Coronary artery (tissue), 2 donors: ENCODE measurements at regions not wholly inside any gene's neighbourhood (a gene's known extent, or its start where the extent isn't known, plus 50 kb on each side); places are given as distances from the start of the nearest gene placed in this dataset.
A peak's percentile ranks its signal among the peaks of the same experiment; 100 is the strongest.
"Not testable (repeated sequence)": the region's sequence is repeated elsewhere in the genome, so short reads cannot be mapped to it uniquely, and the experiment has no call there.

Experiments
- DNase-seq: peaks from one replicate; pipeline ENCODE4 v3.0.0-alpha.2; 2017; ENCODE audit warnings: low spot score
- H3K27ac ChIP-seq, 2 donors: fragments of 200-600 bp; sonication (generic); one replicate each; pipeline ENCODE4 v1.5.1; 2016 to 2019
- H3K4me3 ChIP-seq: fragments of 200-600 bp; sonication (generic); 2 replicates; pipeline ENCODE4 v1.5.1; 2016; ENCODE audit warnings: mild to moderate bottlenecking, moderate library complexity
- TF ChIP-seq, protein P1 (sequence below): fragments of 200-600 bp; sonication (generic); IDR thresholded peaks from one replicate; pipeline ENCODE4 v1.5.1; 2019; ENCODE audit warnings: antibody characterized with exemption

DNA sequence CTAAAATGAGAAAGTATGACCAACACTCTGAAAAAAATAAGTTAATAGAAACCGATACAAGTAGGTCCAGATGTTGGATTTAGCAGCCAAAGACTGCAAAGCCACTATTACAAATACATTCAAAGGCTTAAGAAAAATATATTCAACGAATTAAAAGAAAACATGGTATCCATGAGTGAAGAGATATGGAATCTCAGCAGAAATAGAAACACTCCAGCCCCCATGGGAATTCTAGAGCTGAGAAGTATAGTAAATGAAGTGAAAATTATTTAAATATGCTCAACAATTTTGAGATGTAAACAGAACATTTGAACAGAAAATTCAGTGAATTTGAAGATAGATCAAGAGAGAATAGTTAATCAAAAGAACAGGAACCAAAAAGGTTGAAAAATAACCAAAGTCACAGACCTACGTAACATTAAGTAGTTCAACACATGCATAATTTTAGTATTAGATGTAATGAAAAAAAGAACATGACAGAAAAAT is 72.0 kb upstream of the WIPF3 start:
- Histone ChIP-seq H3K27ac (no peak overlapping the region), H3K4me3 (no peak overlapping the region)
- TF ChIP-seq, protein P1, sequence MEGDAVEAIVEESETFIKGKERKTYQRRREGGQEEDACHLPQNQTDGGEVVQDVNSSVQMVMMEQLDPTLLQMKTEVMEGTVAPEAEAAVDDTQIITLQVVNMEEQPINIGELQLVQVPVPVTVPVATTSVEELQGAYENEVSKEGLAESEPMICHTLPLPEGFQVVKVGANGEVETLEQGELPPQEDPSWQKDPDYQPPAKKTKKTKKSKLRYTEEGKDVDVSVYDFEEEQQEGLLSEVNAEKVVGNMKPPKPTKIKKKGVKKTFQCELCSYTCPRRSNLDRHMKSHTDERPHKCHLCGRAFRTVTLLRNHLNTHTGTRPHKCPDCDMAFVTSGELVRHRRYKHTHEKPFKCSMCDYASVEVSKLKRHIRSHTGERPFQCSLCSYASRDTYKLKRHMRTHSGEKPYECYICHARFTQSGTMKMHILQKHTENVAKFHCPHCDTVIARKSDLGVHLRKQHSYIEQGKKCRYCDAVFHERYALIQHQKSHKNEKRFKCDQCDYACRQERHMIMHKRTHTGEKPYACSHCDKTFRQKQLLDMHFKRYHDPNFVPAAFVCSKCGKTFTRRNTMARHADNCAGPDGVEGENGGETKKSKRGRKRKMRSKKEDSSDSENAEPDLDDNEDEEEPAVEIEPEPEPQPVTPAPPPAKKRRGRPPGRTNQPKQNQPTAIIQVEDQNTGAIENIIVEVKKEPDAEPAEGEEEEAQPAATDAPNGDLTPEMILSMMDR: no peak
- no peak for DNase-seq

DNA sequence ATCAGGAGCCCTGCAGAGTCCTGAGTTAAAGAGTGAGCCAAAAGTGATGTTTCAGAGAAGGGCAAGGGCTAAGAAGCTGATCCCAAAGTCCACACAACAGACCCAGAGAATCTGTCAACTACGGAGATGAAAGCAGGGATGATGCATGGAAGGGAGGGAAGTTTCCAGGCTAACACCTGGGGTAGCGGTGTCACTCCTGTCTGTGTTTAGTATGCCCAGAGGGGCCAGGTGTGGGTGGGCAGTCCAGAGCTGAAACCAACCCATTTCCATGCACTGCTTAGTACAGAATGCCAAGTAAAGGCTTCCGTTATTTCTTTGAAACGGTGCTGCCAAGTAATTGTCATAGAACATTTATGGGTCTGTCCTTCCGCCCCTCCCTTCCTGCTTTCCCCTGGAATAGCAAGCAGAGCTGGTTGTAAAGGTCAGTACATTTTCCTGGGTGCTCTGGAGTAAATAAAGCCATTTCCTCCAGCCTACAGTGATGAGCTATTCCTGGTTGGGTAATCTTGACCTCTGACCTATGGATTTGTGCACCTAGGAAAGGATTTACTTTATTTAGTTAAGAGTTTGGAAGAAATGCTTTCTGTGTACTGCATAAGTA is 58.6 kb upstream of the WIPF3 start:
- not testable (repeated sequence) for H3K4me3 ChIP-seq, H3K27ac ChIP-seq, DNase-seq

DNA sequence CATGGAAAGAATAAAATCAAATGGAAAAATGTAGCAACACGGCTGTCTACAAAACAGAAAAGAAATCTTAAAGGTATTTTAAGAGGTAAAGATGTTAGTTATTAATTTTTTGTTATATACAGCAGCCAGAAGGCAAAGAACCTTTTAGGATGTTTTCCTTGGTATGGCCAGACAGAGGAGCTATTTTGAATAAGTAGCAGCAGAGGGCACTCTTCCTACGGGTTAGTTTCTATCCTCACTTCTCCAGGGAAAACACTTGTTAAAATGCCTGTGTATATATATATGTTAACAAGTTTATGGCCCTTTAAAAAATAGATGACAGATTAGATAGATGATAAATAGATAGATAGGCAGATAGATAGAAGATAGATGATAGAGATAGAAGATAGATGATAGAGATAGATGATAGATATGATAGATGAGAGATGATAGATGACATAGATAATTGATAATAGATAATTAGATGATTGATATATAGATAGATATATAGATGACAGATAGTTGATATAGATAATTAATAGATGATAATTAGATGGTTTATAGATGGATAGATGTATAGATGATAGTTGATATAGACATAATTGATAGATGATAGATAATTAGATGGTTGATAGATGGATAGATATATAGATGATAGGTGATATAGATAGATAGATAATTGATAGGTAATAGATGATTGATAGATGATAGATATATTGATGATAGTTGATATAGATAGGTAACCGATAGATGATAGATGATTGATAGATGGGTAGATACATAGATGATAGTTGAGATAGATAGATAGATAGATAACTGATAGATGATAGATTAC is 57.8 kb upstream of the WIPF3 start:
- TF ChIP-seq, protein P1: peak; percentile 43
- no peak for DNase-seq
- Histone ChIP-seq H3K27ac (no peak overlapping the region), H3K4me3 (no peak overlapping the region)

DNA sequence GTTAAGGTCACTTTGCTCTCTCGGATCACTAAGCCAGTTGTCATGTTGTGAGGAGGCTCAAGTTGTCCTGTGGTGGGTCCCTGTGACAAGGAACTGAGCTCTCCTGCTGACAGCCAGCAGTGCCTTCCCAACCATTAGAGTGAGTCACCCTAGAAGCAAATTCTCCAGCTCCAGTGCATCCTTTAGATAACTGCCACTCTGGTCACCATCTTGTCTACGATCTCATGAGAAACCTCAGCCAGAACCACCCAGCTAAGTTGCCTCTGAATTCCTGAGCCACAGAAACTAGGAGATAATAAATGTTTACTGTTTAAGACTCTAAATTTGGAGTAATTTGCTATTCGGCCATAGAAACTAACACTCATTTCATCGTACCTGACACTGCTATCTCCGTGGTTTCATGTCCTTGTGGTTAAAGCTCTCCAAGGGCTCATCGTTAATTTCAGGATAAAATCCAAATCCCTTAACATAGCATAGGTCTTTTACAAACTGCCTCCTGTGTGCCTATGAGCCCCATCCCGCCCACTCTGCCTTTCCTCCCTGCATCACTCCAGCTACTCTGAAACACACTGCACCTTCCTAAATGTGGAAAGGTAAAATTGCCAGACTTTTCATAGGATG is 56.5 kb upstream of the WIPF3 start:
- Histone ChIP-seq H3K27ac (no peak overlapping the region), H3K4me3 (no peak overlapping the region)
- no peak for DNase-seq
- TF ChIP-seq, protein P1: no peak

DNA sequence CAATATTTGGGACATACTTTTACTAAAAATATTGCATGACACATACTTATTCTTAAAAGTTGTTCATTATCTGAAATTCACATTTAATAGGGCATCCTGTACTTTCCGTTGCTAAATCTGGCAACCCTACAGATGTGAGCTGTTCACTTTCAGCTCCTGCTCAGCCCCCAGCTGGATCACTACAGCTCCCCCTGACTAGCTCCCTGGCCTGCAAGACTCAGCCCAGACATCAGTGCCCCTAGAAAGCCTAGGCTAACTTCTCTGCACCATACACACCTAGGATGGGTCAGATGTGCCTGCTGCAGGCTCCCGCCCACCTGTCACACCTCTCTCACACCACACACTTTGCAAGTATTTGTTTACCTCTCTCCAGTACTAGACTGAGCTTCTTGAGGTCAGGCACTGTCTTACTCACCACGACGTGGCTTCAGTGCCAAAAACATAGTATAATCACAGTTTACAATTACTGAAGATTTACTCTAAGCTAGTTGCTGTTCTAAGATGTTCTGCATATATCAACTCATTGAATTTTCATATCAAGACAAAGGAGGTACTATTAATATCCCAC is 55.9 kb upstream of the WIPF3 start:
- DNase-seq, H3K27ac ChIP-seq, H3K4me3 ChIP-seq: not testable (repeated sequence)

DNA sequence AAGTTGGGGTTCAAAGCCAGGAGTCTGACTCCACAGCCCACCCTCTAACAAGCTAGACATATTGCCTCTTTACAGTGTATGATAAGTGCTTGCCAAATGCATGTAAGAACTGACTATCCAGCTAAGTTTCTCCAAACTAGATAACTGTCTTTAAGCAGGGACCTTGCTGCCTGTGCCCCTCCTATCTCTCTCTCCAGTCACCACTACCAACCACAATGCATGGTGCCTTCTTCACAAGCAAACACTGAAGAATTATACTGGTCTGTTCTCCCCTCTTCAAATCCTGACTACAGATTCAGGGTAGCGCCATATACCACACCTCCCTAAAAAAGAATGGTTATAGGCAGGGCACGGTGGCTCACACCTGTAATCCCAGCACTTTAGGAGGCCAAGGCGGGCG is 55.3 kb upstream of the WIPF3 start:
- H3K27ac ChIP-seq, H3K4me3 ChIP-seq, DNase-seq: not testable (repeated sequence)

DNA sequence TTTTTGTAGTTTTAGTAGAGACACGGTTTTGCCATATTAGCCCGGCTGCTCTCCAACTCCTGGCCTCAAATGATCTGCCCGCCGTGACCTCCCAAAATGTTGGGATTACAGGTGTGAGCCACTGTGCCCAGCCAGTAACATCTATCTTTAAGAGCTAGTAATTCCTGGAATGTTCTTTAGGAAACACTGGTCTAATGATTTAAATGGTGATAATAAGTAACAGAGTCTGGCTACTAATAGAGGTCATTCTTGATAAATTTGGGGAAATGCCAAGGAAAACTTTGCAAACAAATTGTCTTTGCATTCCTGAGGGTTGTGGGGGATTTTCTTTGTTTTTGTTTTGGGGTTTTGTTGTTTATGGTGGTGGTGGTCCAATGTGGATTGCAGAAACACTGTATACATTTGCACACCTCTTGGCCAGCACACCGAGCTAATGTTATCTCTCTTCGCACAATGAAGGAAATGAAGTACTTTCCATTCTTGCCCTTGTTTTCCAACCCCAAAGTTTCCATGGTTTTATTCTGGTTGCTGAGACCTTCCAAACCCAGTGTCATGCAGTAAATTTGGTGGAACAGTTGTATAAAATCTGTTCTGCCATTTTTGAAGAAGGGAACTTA is 51.3 kb upstream of the WIPF3 start:
- DNase-seq: no peak
- Histone ChIP-seq H3K4me3 (no peak overlapping the region), H3K27ac (no peak overlapping the region)
- TF ChIP-seq, protein P1: no peak
